ENCODE measurements at regions not wholly inside any gene's neighbourhood (a gene's known extent, or its start where the extent isn't known, plus 50 kb on each side); places are given as distances from the start of the nearest gene placed in this dataset.

- Histone ChIP-seq H3K4me1 (ENCODE audit: insufficient read depth) (no peaks in the 10 kb centered on the region), H3K36me3 (ENCODE audit: insufficient read depth) (no peaks in the 10 kb centered on the region), H3K27me3 (ENCODE audit: insufficient read depth) (no peaks in the 10 kb centered on the region), H3K9me2 (ENCODE audit: insufficient read depth) (no peaks in the 10 kb centered on the region), H3K4me3 (no peak overlapping the region), H3K4me2 (no peak overlapping the region), H3F3A (replicated peaks; ENCODE audit: low read depth) (no peaks in the 10 kb centered on the region), H4K20me1 (replicated peaks; ENCODE audit: insufficient read depth) (no peaks in the 10 kb centered on the region), H3K79me2 (replicated peaks; ENCODE audit: insufficient read depth) (no peaks in the 10 kb centered on the region), H2AFZ (no peak overlapping the region), H3K27ac (ENCODE audit: low read depth) (no peak overlapping the region)
- TF ChIP-seq CREB1 (CRISPR knock-in tag; IDR thresholded peaks at IDR 0.05; ENCODE audit: low read depth) (no peak), ZNF114 (CRISPR knock-in tag; IDR thresholded peaks at IDR 0.05) (no peak), ZNF462 (CRISPR knock-in tag; IDR thresholded peaks at IDR 0.05) (no peak), REST (IDR thresholded peaks at IDR 0.05; ENCODE audit: unreplicated experiment) (no peak), EZH2phosphoT487 (IDR thresholded peaks at IDR 0.05; ENCODE audit: unreplicated experiment) (no peak), ZNF331 (CRISPR knock-in tag; IDR thresholded peaks at IDR 0.05; ENCODE audit: low read depth) (no peak), POLR2AphosphoS5 (IDR thresholded peaks at IDR 0.05; ENCODE audit: low read depth) (no peak), STAT1 (IDR thresholded peaks at IDR 0.05; ENCODE audit: unreplicated experiment) (no peak), EZH2 (IDR thresholded peaks at IDR 0.05; ENCODE audit: low read depth, unreplicated experiment) (no peak), JUNB (IDR thresholded peaks at IDR 0.05; ENCODE audit: unreplicated experiment) (no peak), NANOG (IDR thresholded peaks at IDR 0.05; ENCODE audit: borderline replicate concordance) (no peak)
- TF ChIP-seq, protein P1, sequence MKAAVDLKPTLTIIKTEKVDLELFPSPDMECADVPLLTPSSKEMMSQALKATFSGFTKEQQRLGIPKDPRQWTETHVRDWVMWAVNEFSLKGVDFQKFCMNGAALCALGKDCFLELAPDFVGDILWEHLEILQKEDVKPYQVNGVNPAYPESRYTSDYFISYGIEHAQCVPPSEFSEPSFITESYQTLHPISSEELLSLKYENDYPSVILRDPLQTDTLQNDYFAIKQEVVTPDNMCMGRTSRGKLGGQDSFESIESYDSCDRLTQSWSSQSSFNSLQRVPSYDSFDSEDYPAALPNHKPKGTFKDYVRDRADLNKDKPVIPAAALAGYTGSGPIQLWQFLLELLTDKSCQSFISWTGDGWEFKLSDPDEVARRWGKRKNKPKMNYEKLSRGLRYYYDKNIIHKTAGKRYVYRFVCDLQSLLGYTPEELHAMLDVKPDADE (IDR thresholded peaks at IDR 0.05) = no peak
- TF ChIP-seq, protein P2, sequence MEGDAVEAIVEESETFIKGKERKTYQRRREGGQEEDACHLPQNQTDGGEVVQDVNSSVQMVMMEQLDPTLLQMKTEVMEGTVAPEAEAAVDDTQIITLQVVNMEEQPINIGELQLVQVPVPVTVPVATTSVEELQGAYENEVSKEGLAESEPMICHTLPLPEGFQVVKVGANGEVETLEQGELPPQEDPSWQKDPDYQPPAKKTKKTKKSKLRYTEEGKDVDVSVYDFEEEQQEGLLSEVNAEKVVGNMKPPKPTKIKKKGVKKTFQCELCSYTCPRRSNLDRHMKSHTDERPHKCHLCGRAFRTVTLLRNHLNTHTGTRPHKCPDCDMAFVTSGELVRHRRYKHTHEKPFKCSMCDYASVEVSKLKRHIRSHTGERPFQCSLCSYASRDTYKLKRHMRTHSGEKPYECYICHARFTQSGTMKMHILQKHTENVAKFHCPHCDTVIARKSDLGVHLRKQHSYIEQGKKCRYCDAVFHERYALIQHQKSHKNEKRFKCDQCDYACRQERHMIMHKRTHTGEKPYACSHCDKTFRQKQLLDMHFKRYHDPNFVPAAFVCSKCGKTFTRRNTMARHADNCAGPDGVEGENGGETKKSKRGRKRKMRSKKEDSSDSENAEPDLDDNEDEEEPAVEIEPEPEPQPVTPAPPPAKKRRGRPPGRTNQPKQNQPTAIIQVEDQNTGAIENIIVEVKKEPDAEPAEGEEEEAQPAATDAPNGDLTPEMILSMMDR (conservative IDR thresholded peaks at IDR 0.05; ENCODE audit: low read depth in 2 of 2) = no peak
- Mint-ChIP-seq H3K9me3 (peaks cover 10% of the 10 kb centered on the region), H3K27me3 (ENCODE audit: insufficient read depth, low read depth, poor library complexity) (peaks cover 14% of the 10 kb centered on the region), H3K27ac (no peak overlapping the region), H3K36me3 (ENCODE audit: low read depth) (peaks cover 25% of the 10 kb centered on the region), H3K4me3 (no peak overlapping the region), H3K4me1 (no peaks in the 10 kb centered on the region; the same call in 2 of the 3 replicates)
- ATAC-seq = no peak
- DNase-seq (ENCODE audit: low spot score) = no peak
Measured at GRCh38 chr22:48600681-48601080, 1227.0 kb downstream of the BRD1 start.

Data from GM23338 (cell line).